ENCODE measurements at regions not wholly inside any gene's neighbourhood (a gene's known extent, or its start where the extent isn't known, plus 50 kb on each side); places are given as distances from the start of the nearest gene placed in this dataset.
"Not testable (repeated sequence)": the region's sequence is repeated elsewhere in the genome, so short reads cannot be mapped to it uniquely, and the experiment has no call there.

DNA sequence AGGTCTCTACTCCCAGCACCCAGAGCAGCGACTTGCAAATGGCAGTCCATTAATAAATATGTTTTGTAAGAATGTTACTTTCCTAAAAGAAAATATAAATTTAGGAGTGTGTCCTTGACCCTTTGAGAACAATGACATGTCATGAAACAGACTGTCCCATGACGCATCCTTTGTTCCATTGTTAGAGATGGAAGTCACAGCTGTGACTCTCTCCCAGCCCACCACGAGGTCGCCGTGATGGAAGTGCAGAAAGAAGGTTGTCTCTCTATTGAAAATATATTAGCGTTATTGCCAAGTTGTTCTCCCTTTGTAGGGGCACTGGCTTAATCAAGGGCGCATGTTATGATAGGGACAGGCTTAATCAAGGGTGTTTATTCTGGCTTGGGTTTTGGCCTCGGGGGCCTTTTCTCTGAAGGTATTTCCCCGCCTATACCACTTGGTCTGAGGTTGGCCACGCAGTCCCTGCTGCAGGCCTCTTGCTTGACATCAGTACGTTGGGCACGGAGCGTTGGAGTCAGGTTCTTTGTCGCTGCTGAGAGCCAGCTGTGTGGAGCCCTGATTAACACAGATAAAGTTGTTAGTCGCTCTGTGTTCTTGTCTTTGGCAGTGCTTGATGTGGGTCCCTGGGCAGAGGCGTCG lies 126.7 kb upstream of the ZNF536 start:
- DNase-seq: no peak

GRCh38 chr19:30249911-30250310 lies 122.3 kb upstream of the ZNF536 start:
- no peak for DNase-seq

- no peak for DNase-seq
Measured at GRCh38 chr19:30252214-30252613, 120.0 kb upstream of the ZNF536 start.

- no peak for DNase-seq
Measured at GRCh38 chr19:30253581-30253996, 118.6 kb upstream of the ZNF536 start.

DNA sequence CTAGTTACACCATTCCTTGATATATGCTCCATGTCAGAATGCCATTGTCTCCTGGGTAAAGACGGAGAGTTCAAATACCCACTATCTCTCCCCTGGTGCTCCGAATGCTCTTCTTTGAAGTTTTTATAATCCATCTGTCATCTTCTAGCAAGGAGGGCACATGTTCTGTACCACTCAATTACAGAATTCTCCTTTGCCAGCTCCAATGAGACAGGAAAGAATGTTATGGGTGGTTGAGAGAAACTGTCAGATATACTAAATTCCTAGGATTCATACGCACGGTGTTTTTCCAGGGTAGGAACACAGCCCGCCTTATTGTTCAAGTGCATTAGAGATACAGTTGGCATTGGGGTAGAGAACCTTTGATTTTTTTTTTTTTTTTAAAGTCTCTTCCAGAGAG lies 118.0 kb upstream of the ZNF536 start:
- DNase-seq: no peak

DNA sequence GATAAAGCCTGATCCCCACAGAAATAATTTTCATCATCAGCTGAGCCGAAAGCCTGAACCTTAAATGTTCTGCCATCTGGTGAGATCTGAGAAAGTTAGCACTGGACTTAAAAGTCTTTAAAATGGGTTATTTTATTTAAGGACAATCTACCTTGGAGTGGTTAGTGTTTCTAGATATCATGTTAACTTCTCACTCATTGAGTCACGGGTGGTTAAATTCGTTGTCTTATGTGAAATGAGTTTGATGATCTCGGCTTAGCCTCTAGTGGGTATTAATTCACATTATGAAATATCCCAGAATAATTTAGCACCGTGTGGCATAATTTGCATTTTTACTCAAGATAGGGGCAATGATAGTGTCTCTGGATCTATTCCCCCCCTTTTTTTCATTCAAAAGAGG lies 117.4 kb upstream of the ZNF536 start:
- no peak for DNase-seq

- no peak for DNase-seq
Measured at GRCh38 chr19:30255791-30256495, 116.2 kb upstream of the ZNF536 start.

GRCh38 chr19:30256496-30256850 lies 115.7 kb upstream of the ZNF536 start:
- no peak for DNase-seq

GRCh38 chr19:30263830-30264381 lies 108.3 kb upstream of the ZNF536 start:
- DNase-seq: no peak

DNA sequence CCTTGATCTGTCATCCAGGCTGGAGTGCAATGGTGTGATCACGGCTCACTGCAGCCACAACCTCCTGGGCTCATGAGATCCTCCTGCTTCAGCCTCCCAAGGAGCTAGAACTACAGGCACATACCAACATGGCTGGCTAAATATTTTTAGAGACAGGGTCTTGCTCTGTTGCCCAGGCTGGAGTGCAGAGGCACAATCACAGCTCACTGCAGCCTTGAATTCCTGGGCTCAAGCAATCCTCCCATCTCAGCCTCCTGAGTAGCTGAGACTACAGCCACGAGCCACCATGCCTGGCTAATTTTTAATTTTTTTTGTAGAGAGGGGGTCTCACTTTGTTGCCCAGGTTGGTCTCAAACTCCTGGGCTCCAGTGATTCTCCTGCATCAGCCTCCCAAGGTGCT lies 106.3 kb upstream of the ZNF536 start:
- not testable (repeated sequence) for DNase-seq

DNA sequence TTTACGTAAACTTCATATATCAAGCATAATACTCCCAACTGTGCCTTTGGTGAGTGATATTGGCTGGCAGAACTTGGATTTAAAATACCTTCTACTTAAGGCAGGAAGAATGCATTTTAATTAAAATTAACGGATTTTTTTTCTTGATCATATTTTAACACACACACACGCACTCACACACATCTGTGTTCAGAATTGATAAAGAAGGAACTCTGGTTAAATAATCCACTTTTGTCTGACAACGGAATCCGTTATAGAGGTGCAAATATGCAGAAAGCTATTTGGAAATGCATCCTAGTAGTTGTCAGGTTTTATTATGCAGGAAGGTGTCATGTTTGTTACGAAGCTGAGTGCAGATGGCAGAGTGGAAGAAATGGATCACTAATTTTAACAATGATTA lies 105.5 kb upstream of the ZNF536 start:
- DNase-seq: no peak

DNA sequence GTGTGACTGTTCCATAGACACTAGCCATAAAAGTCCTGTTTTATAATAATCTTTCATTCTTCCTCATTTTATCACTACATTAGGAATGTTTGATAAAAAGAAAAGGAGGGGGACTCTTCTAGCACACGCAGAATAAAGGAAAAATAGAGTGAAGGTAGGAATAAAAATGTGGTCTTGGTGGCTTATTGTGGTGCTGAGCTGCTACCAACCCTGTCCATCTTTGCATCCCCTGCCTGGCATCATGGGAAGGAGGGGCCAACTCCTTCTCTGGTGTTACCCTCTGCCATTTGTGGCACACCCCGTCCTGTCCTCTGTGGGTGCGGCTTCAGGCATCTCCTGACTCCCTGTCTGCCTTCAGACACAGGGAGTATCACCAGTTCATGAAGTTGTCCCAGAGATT lies 104.9 kb upstream of the ZNF536 start:
- no peak for DNase-seq

DNA sequence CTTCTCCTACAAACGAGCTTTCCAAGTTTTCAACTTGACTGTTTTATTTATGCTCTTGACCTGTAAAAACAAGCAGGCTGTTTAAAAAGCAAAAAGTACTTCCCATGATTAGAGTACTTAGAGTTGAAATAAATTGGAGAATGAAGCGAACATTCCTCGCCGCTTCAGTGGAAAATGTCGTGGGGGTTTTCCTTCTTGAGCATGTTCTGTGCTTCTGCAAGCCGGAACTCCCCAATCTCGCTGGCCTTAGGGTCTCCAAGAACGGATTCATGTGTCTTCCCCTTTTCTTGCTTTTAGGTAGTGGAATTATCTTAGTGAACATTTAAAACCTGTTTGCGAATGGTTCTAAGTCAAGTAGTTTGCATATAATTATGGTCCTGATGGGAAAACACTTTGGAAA lies 103.6 kb upstream of the ZNF536 start:
- DNase-seq: peak; percentile 37

- peak; percentile 6 for DNase-seq
Measured at GRCh38 chr19:30269638-30270037, 102.5 kb upstream of the ZNF536 start.

GRCh38 chr19:30271816-30272215 lies 100.4 kb upstream of the ZNF536 start:
- DNase-seq: no peak

DNA sequence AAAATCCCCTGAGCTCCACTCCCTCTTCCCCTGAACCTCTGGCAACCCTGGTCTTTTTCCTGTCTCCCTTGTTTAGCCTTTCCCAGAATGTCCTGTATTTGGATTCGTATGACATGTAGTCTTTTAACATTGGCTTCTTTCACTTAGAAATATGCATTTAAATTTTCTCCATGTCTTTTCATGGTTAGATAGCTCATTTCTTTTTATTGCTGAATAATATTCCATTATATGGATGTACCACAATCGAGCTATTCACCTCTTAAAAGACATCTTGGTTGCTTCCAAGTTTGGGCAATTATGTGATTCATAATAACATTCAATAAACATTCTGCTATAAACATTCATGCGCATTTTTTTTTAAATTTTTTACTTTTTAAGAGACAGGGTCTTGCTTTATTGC lies 99.6 kb upstream of the ZNF536 start:
- no peak for DNase-seq

DNA sequence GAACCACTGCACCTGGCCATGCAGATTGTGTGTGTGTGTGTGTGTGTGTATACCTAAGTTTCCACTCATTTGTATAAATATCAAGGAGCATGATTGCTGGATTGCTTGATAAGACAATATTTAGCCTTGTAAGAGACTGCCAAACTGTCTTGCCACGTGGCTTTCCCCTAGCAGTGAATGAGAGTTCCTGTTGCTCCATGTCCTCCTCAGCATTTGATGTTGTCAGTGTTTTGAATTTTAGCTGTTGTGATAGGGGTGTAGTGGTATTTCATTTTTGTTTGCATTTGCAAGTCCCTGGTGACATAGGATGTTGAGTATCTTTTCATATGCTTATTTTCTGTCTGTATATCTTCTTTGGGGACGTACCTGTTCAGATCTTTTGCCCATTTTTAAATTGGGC lies 99.0 kb upstream of the ZNF536 start:
- no peak for DNase-seq

DNA sequence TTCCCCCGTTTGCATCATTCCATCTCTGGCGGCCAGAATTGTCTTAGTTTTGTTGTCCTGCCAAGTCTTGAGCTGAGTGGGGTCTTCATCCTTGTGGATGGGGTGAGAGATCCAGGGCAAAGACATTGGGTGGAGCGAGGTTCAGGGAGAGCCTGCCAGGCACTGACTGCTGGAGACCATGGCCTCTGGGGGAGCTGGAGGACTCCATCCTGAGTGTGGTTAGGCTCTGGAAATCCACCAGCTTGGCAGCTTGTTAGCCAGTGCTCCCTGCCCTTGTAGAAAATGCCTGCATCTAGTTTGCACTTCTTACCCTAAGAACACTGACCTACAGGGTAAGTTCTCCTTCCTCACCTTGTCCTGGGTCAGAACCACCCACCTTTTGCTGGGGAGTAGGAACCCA lies 97.2 kb upstream of the ZNF536 start:
- DNase-seq: no peak

- no peak for DNase-seq
Measured at GRCh38 chr19:30276011-30276882, 95.9 kb upstream of the ZNF536 start.

GRCh38 chr19:30276883-30277280 lies 95.3 kb upstream of the ZNF536 start:
- no peak for DNase-seq

DNA sequence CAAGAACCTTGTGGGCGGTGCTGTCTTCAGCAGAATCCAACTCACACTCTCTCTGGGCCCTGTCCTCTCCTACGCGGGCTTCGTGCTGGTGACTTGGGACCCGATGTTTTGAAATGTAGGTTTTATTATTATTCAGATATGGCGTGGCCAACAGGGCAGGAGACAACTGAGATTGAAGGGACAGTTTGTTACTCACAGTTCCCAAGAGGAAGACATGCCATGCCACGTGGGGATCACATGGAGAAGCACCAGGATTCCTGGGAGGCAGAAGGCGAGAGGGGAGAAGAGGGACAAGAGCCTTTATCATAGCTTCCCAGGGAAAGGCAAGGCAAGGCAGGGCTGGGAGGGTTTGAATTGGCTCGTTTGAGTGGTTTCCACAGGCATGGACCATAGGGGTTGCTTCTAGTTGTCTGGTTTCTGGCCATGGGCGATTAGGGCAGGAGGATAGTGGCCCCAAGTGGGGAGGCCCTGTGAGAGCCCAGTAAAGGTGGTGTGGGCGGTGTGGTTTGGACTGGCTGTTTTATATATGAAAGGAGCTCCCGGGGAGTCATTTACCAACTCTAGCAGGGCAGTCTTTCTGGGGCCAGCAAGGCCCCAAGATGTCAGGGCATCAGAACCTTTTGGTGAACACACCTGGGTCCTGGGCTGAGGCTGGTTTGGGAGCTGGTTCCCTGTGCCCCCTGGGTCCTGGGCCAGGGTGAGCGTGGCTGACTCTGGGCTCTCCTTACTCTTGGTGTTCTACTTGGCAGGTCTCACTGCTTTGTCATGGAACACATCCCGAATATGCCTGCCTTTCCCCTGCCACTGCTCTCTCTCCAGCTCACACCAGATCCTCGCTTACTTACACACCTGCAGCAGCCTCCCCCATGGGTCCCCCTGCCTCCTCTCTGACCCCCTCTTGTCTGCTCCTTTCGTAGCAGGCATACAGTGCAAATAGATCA lies 94.0 kb upstream of the ZNF536 start:
- no peak for DNase-seq

DNA sequence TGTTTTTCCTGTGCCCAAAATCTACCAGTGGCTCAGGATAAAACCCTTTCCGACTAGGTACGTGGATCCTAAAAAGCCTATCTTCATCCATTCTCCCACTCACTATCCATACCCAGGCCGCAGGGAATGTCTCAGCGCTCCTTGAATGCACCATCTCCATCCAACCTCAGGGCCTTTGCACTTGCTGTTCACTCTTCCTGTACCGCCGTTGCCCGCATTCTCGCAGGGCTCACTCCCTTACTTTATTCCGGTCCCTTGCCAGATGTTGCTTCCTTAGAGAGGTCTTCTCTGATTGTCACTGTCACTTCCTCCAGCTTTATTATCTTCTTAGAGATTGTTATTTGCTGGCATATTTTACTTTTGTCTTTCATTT lies 93.3 kb upstream of the ZNF536 start:
- DNase-seq: no peak

GRCh38 chr19:30280018-30280417 lies 92.2 kb upstream of the ZNF536 start:
- DNase-seq: no peak

Data from DMS79 (cell line).